ENCODE measurements at regions not wholly inside any gene's neighbourhood (a gene's known extent, or its start where the extent isn't known, plus 50 kb on each side); places are given as distances from the start of the nearest gene placed in this dataset.

- WGBS, 4 donors, result 61 to 66% (median 64%) methylated on average over 4 of the region's 4 CpGs
- DNase-seq, result no peak
- Histone ChIP-seq H3K4me3 (no peak overlapping the region), H3K27ac (no peak overlapping the region), H3K36me3 (replicated peaks in 1 of 2) (no peaks in the 10 kb centered on the region), H3K27me3 (no peaks in the 10 kb centered on the region), H3K4me1 (replicated peaks in 1 of 2) (no peaks in the 10 kb centered on the region), H3K9me3 (replicated peaks in 1 of 3) (no peaks in the 10 kb centered on the region)
- intact Hi-C loops (cut with DNase I), result no loop called here
- TF ChIP-seq CTCF (IDR thresholded peaks at IDR 0.05) (no peak), POLR2A (IDR thresholded peaks at IDR 0.05) (no peak)
Measured at GRCh38 chr11:105456950-105457349, 152.9 kb upstream of the GRIA4 start.

- no peaks in the 10 kb centered on the region for H3K36me3 ChIP-seq (replicated peaks in 1 of 2)
- no peaks in the 10 kb centered on the region for H3K9me3 ChIP-seq (replicated peaks in 1 of 3)
- no peak overlapping the region for H3K4me3 ChIP-seq
- TF ChIP-seq CTCF (IDR thresholded peaks at IDR 0.05) (no peak), POLR2A (IDR thresholded peaks at IDR 0.05) (no peak)
- H3K4me1 ChIP-seq (replicated peaks in 1 of 2), result no peaks in the 10 kb centered on the region
- H3K27ac ChIP-seq, result no peak overlapping the region
- intact Hi-C loops (cut with DNase I), result no loop called here
- no peak for DNase-seq
- no peaks in the 10 kb centered on the region for H3K27me3 ChIP-seq
- WGBS, 4 donors, result 61 to 94% (median 92%) methylated on average over 2 of the region's 2 CpGs
Measured at GRCh38 chr11:105449100-105449734, 160.7 kb upstream of the GRIA4 start.

GRCh38 chr11:105448703-105449079, 161.2 kb upstream of the GRIA4 start:
- no peak overlapping the region for H3K4me3 ChIP-seq
- H3K36me3 ChIP-seq (replicated peaks in 1 of 2), result no peaks in the 10 kb centered on the region
- TF ChIP-seq POLR2A (IDR thresholded peaks at IDR 0.05) (no peak), CTCF (IDR thresholded peaks at IDR 0.05) (no peak)
- DNase-seq, result no peak
- H3K27me3 ChIP-seq, result no peaks in the 10 kb centered on the region
- WGBS, 4 donors, result 81 to 90% (median 87%) methylated on average over 4 of the region's 4 CpGs
- intact Hi-C loops (cut with DNase I), result no loop called here
- H3K27ac ChIP-seq, result no peak overlapping the region
- H3K9me3 ChIP-seq (replicated peaks in 1 of 3), result no peaks in the 10 kb centered on the region
- H3K4me1 ChIP-seq (replicated peaks in 1 of 2), result no peaks in the 10 kb centered on the region

- 91 to 100% (median 95%) methylated on average over 1 of the region's 1 CpG for WGBS, 4 donors
- Histone ChIP-seq H3K27ac (no peak overlapping the region), H3K27me3 (no peaks in the 10 kb centered on the region), H3K9me3 (replicated peaks in 1 of 3) (no peaks in the 10 kb centered on the region), H3K4me1 (replicated peaks in 1 of 2) (no peaks in the 10 kb centered on the region), H3K4me3 (no peak overlapping the region), H3K36me3 (replicated peaks in 1 of 2) (no peaks in the 10 kb centered on the region)
- no peak for DNase-seq
- TF ChIP-seq POLR2A (IDR thresholded peaks at IDR 0.05), result no peak
- intact Hi-C loops (cut with DNase I), result no loop called here
Measured at GRCh38 chr11:105447936-105448702, 161.8 kb upstream of the GRIA4 start.

- no peak for TF ChIP-seq CTCF (IDR thresholded peaks at IDR 0.05)
- TF ChIP-seq POLR2A (IDR thresholded peaks at IDR 0.05), result no peak
- no peaks in the 10 kb centered on the region for H3K27me3 ChIP-seq
- no peaks in the 10 kb centered on the region for H3K4me1 ChIP-seq (replicated peaks in 1 of 2)
- no peaks in the 10 kb centered on the region for H3K36me3 ChIP-seq (replicated peaks in 1 of 2)
- no peak for DNase-seq
- no peak overlapping the region for H3K4me3 ChIP-seq
- intact Hi-C loops (cut with DNase I), result no loop called here
- H3K27ac ChIP-seq, result no peak overlapping the region
- no peaks in the 10 kb centered on the region for H3K9me3 ChIP-seq (replicated peaks in 1 of 3)
Measured at GRCh38 chr11:105443623-105444022, 166.2 kb upstream of the GRIA4 start.
